K562 (cell line): ENCODE measurements at regions not wholly inside any gene's neighbourhood (a gene's known extent, or its start where the extent isn't known, plus 50 kb on each side); places are given as distances from the start of the nearest gene placed in this dataset.

Experiments
- ARID2 ChIP-seq: fragments of 450-650 bp; IDR thresholded peaks from 2 replicates; pipeline ENCODE4 v1.6.1; 2017; ENCODE audit warnings: antibody characterized with exemption, mild to moderate bottlenecking
- FOXJ3 ChIP-seq: sonication (generic); formaldehyde crosslinking; IDR thresholded peaks from 2 replicates; pipeline ENCODE4 v1.4.0; 2020; ENCODE audit warnings: mild to moderate bottlenecking, missing genetic modification reagents
- MXI1 ChIP-seq: IDR thresholded peaks from 2 replicates; pipeline ENCODE4 v1.6.1; 2011; ENCODE audit warnings: low read depth, mild to moderate bottlenecking, improper control_type of control experiment, low read length
- POLR2A ChIP-seq: fragments of 450-650 bp; conservative IDR thresholded peaks from 2 replicates; pipeline ENCODE4 v1.6.1; 2016
- POLR2AphosphoS5 ChIP-seq: IDR thresholded peaks from 2 replicates; pipeline ENCODE4 v1.6.1; 2011; ENCODE audit warnings: mild to moderate bottlenecking, low read depth, low read length, moderate library complexity; ENCODE audit not compliant: control insufficient read depth, insufficient read depth
- RB1 ChIP-seq: fragments of 450-650 bp; IDR thresholded peaks from 2 replicates; pipeline ENCODE4 v1.6.1; 2017; ENCODE audit warnings: low read depth, mild to moderate bottlenecking
- REST ChIP-seq, 2 experiments: fragments of 450-650 bp; formaldehyde crosslinking in 1 of 2; IDR thresholded peaks; 2 replicates each; pipeline versions ENCODE4 v1.4.0 to v1.6.1; 2014 to 2020; ENCODE audit warnings: mild to moderate bottlenecking in 2 of 2, borderline replicate concordance in 1 of 2, low read depth in 1 of 2
- SRSF3 ChIP-seq: fragments of 200-400 bp; formaldehyde crosslinking; IDR thresholded peaks from 2 replicates; pipeline ENCODE4 v1.6.1; 2016; ENCODE audit warnings: mild to moderate bottlenecking, low read length, moderate library complexity; ENCODE audit not compliant: insufficient read depth
- TEAD4 ChIP-seq, 2 experiments: sonication (generic) in 1 of 2; formaldehyde crosslinking in 1 of 2; IDR thresholded peaks; 2 replicates each; pipeline versions ENCODE4 v1.6.1 to v1.8.0; 2012 to 2022; ENCODE audit warnings: borderline replicate concordance in 1 of 2, inconsistent platforms in 1 of 2, low read length in 1 of 2, mild to moderate bottlenecking in 1 of 2, missing genetic modification reagents in 1 of 2
- U2AF1 ChIP-seq: fragments of 200-400 bp; formaldehyde crosslinking; optimal IDR thresholded peaks from 2 replicates; pipeline ENCODE3; 2017; ENCODE audit warnings: mild to moderate bottlenecking, low read depth, low read length, moderate library complexity
- ZNF253 ChIP-seq: fragments of 250-450 bp; sonication (Bioruptor Pico); conservative IDR thresholded peaks from 2 replicates; pipeline ENCODE4 v1.6.1; 2021; ENCODE audit warnings: mild to moderate bottlenecking
- TF ChIP-seq, protein P1 (sequence below), 3 experiments: IDR thresholded peaks in 2 of 3; conservative IDR thresholded peaks in 1 of 3; 2 replicates each; pipeline ENCODE4 v1.5.1; 2011 to 2012; ENCODE audit warnings: low read length in 3 of 3, mild to moderate bottlenecking in 3 of 3, control low read depth in 2 of 3, improper control_type of control experiment in 1 of 3, inconsistent platforms in 1 of 3, low read depth in 1 of 3, mixed read lengths in 1 of 3, moderate library complexity in 1 of 3; ENCODE audit not compliant: insufficient read depth in 2 of 3
- TF ChIP-seq, protein P2 (sequence below), 3 experiments: fragments of 200-800 bp in 1 of 3; sonication (Bioruptor generic) in 1 of 3; sonication (generic) in 1 of 3; formaldehyde crosslinking in 1 of 3; IDR thresholded peaks; 2 replicates each; pipeline versions ENCODE4 v1.6.1 to v1.8.0; 2016 to 2022; ENCODE audit warnings: mild to moderate bottlenecking in 2 of 3, missing compliant biosample characterization in 2 of 3, missing genetic modification characterization in 2 of 3, missing genetic modification reagents in 1 of 3
- TF ChIP-seq, protein P3 (sequence below): sonication (generic); formaldehyde crosslinking; IDR thresholded peaks from 2 replicates; pipeline ENCODE4 v1.9.0; 2022; ENCODE audit warnings: mild to moderate bottlenecking, missing genetic modification reagents

GRCh38 chr14:101065246-101065645, 161.7 kb upstream of the RTL1 start:
- TF ChIP-seq MXI1 (no peak), FOXJ3 (CRISPR knock-in tag) (no peak), RB1 (no peak), ZNF253 (CRISPR knock-in tag) (no peak), POLR2AphosphoS5 (no peak), POLR2A (no peak), U2AF1 (no peak), SRSF3 (no peak), TEAD4 (IDR thresholded peaks at IDR 0.05; ENCODE audit: low read length) (no peak), TEAD4 (CRISPR knock-in tag; IDR thresholded peaks at IDR 0.05; ENCODE audit: borderline replicate concordance) (no peak), REST (IDR thresholded peaks at IDR 0.05; ENCODE audit: borderline replicate concordance) (no peak), REST (CRISPR knock-in tag; IDR thresholded peaks at IDR 0.05; ENCODE audit: low read depth) (no peak), ARID2 (no peak)
- TF ChIP-seq, protein P1, sequence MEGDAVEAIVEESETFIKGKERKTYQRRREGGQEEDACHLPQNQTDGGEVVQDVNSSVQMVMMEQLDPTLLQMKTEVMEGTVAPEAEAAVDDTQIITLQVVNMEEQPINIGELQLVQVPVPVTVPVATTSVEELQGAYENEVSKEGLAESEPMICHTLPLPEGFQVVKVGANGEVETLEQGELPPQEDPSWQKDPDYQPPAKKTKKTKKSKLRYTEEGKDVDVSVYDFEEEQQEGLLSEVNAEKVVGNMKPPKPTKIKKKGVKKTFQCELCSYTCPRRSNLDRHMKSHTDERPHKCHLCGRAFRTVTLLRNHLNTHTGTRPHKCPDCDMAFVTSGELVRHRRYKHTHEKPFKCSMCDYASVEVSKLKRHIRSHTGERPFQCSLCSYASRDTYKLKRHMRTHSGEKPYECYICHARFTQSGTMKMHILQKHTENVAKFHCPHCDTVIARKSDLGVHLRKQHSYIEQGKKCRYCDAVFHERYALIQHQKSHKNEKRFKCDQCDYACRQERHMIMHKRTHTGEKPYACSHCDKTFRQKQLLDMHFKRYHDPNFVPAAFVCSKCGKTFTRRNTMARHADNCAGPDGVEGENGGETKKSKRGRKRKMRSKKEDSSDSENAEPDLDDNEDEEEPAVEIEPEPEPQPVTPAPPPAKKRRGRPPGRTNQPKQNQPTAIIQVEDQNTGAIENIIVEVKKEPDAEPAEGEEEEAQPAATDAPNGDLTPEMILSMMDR (IDR thresholded peaks at IDR 0.05 in 2 of 3, conservative IDR thresholded peaks at IDR 0.05 in 1 of 3; ENCODE audit: insufficient read depth in 2 of 3, low read depth in 1 of 3, low read length in 3 of 3), result no peak
- TF ChIP-seq, protein P2, sequence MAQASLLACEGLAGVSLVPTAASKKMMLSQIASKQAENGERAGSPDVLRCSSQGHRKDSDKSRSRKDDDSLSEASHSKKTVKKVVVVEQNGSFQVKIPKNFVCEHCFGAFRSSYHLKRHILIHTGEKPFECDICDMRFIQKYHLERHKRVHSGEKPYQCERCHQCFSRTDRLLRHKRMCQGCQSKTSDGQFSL (CRISPR knock-in tag; IDR thresholded peaks at IDR 0.05), result no peak
- TF ChIP-seq, protein P2 (tag; IDR thresholded peaks at IDR 0.05), result no peak
- TF ChIP-seq, protein P3, sequence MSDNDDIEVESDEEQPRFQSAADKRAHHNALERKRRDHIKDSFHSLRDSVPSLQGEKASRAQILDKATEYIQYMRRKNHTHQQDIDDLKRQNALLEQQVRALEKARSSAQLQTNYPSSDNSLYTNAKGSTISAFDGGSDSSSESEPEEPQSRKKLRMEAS (CRISPR knock-in tag), result no peak
